Uterus (tissue), 2 donors: ENCODE measurements at regions not wholly inside any gene's neighbourhood (a gene's known extent, or its start where the extent isn't known, plus 50 kb on each side); places are given as distances from the start of the nearest gene placed in this dataset.

Experiments
- CTCF ChIP-seq, 4 experiments: fragments of 200-600 bp in 2 of 4; fragments of 450-650 bp in 2 of 4; sonication (generic) in 2 of 4; IDR thresholded peaks; one replicate each; pipeline ENCODE4 v1.5.1; 2016 to 2019; ENCODE audit warnings: antibody characterized with exemption in 4 of 4, mild to moderate bottlenecking in 2 of 4, moderate library complexity in 1 of 4
- POLR2A ChIP-seq, 2 donors: fragments of 450-650 bp; IDR thresholded peaks; one replicate each; pipeline ENCODE4 v1.6.1; 2016; ENCODE audit warnings: antibody characterized with exemption in 2 of 2, mild to moderate bottlenecking in 1 of 2, moderate library complexity in 1 of 2

- TF ChIP-seq CTCF (IDR thresholded peaks at IDR 0.05) = no peak
- TF ChIP-seq POLR2A (IDR thresholded peaks at IDR 0.05) = no peak
These were observed 157.1 kb downstream of the CRPPA start for GRCh38 chr7:16264036-16264819.
